ENCODE measurements at regions not wholly inside any gene's neighbourhood (a gene's known extent, or its start where the extent isn't known, plus 50 kb on each side); places are given as distances from the start of the nearest gene placed in this dataset.
"Not testable (repeated sequence)": the region's sequence is repeated elsewhere in the genome, so short reads cannot be mapped to it uniquely, and the experiment has no call there.

- in situ Hi-C loops (cut with MboI; ENCODE audit: low sequenced_read_pairs) = no loop called here
Measured at GRCh38 chr3:105103139-105103538, 263.6 kb upstream of the ALCAM start.

DNA sequence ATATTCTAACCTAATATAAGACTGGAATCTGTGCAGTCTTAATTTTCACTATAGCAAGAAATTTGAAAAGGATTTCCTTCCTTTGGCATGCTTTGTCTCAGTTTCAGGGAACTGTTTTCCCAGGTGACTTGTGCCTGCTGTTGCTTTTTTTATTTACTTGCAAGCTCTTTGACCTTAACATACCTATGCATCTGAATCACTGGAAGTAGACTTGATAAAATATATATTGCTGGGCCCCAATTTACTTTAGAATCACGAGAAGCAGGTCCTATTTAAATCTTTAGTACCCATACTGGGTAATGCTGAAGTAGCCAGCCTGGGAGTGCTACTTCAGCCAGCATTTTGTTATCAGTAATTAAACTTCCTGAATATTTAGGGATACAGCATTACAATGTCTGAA, 257.9 kb upstream of the ALCAM start:
- in situ Hi-C loops (cut with MboI; ENCODE audit: low sequenced_read_pairs) = no loop called here

GRCh38 chr3:105118905-105119304, 247.8 kb upstream of the ALCAM start:
- in situ Hi-C loops (cut with MboI; ENCODE audit: low sequenced_read_pairs) = no loop called here

DNA sequence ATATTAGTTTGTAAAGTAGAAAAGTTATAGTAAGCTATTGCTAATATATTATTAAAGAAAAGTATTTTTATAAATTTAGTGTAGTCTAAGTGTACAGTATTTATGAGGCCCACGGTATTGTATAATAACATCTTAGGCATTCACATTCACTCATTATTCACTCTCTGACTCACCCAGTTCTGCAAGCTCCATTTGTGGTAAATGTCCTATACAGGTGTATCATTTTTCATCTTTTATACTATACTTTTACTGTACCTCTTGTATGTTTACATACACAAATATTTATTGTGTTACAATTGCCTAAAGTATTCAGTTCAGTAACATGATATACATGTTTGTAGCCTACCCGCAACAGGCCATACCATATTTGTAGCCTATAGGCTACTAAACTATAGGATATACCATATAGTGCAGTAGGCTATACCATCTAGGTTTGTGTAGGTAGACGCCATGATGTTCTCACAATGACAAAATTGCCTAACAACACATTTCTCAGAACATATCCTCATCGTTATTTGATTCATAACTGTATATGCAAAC, 246.8 kb upstream of the ALCAM start:
- in situ Hi-C loops (cut with MboI; ENCODE audit: low sequenced_read_pairs) = no loop called here

DNA sequence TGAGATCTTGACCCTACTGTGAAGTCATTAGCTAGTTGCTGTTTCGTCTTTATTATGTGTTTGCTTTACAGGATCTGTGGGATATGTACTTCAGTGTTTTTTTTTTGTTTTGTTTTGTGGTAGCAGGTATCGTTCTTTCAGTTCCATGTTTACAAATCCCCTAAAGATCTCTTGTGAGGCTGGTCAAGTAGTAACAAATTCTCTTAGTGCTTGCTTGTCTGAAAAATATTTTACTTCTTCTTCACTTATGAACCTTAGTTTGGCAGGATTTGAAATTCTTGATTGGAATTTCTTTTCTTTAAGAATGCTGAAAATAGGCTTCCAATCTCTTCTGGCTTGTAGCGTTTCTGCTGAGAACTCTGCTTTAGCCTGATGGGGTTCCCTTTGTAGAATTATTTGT, 235.8 kb upstream of the ALCAM start:
- in situ Hi-C loops (cut with MboI; ENCODE audit: low sequenced_read_pairs) = no loop called here

DNA sequence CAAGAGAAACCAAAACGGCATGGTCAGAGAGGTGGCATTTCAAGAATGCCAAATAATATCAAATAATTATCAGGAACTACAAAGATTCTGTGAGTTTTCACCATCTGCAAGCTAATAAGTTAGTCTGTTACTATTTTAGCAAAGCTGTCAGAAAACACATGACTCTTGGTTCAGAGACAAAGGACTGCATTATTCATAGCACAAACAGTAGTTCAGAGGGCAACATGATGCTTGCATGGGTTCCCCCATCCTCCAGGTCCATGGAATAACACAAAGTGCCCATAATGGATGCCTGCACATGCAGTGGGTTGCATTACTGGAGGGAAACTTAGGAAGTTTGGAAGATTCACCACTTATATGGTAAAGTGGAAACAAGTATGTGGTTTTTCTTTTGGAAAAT, 228.8 kb upstream of the ALCAM start:
- in situ Hi-C loops (cut with MboI; ENCODE audit: low sequenced_read_pairs) = no loop called here

DNA sequence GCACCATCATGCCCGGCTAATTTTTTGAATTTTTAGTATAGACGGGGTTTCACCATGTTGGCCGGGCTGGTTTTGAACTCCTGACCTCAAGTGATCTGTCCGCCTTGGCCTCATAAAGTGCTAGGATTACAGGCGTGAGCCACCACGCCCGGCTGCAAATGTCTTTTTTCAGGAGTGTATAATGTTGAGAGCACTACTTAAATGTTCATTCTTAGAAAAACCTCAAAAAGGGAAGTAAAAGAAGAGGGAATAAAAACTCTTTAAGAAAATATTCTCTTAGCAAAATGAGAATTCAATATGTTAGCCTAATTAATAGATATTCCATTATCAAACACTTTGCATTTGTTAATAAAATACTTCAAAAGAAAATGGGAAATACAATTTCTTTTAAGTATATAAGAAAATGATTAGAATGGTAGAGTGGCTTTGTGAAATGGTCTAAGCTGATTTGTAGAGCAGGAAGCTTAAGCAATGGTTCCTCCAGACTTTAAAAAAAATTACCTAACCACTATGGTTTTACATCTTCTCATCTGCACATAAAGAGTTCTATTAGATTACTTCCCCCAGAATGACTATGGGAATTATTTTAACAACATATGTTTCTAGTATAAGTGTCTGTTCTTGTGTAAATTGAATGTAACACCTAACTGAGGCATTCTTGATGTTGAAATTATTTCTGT, 226.7 kb upstream of the ALCAM start:
- in situ Hi-C loops (cut with MboI; ENCODE audit: low sequenced_read_pairs) = no loop called here

- in situ Hi-C loops (cut with MboI; ENCODE audit: low sequenced_read_pairs) = no loop called here
Measured at GRCh38 chr3:105140899-105141367, 225.8 kb upstream of the ALCAM start.

GRCh38 chr3:105144837-105145236, 221.9 kb upstream of the ALCAM start:
- in situ Hi-C loops (cut with MboI; ENCODE audit: low sequenced_read_pairs) = no loop called here

DNA sequence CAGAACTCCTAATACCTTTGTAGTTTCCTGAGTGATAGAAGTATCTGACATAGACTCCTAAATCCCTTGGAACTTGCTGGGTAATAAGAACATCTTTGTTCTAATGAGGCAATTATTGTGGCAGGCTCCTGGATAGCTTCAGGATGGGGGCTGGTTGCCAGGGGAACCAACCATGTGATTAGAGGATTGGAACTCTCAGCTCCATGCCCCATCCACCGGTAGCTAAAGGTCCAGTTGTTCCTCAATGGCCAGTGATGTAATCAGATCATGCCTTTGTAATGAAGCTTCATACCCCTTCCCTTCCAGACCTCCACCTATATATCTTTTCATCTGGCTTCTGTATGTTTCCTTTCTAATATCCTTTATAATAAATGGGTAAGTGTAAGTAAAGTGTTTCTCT, 221.2 kb upstream of the ALCAM start:
- in situ Hi-C loops (cut with MboI; ENCODE audit: low sequenced_read_pairs) = no loop called here

DNA sequence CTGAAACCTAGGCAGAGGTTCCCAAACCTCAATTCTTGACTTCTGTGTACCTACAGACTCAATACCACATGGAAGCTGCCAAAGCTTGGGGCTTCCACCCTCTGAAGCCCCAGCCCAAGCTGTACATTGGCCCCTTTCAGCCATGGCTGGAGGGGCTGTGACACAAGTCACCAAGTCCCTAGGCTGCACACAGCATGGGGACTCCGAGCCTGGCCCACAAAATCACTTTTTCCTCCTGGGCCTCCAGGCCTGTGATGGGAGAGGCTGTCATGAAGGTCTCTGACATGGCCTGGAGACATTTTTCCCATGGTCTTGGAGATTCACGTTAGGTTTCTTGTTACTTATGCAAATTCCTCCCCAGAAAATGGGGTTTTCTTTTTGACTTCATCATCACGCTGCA, 217.5 kb upstream of the ALCAM start:
- in situ Hi-C loops (cut with MboI; ENCODE audit: low sequenced_read_pairs) = not testable (repeated sequence)

DNA sequence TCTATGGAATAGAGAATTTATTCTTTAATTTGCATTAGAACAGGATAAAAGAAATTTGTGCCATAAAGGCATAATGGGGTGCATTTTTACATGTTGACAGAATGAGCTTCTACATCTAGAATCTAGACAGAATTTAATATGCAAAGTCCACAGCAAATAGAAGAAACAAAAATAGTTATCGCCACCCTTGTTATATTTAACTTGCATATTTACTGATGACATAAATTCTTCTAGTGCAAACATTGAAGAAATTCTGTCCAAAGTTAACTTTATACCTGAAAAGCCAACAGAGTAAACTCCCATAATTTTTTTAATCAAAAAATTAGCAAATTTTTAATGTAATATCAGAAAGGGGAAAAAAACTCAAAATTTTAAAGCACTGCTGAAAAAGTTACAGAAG, 213.7 kb upstream of the ALCAM start:
- in situ Hi-C loops (cut with MboI; ENCODE audit: low sequenced_read_pairs) = no loop called here

GRCh38 chr3:105154692-105155091, 212.0 kb upstream of the ALCAM start:
- in situ Hi-C loops (cut with MboI; ENCODE audit: low sequenced_read_pairs) = no loop called here

DNA sequence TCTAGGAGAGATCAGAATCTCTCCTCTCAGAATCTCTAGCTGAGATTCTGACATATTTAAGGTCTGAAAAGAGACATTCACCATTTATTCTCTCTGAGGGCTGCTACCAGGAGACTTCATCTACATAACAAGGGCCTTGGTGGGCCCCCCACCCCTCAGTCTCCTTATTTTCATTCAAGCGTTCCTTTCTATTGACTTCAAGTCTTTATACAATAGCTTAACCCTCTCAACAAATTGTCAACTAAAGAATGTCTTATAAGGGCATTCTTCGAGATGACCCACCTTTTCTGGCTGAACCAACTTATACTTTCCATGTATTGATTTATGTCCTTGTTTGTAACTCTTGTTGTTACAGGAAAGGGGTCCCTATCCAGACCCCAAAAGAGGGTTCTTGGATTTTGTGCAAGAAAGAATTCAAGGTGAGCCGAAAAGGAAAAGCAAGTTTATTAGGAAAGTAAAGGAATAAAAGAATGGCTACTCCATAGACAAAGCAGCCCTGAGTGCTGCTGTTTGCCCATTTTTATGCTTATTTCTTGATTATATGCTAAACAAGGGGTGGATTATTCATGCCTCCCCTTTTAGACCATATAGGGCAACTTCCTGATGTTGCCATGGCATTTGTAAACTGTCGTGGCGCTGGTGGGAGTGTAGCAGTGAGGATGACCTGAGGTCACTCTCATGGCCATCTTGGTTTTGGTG, 209.5 kb upstream of the ALCAM start:
- in situ Hi-C loops (cut with MboI; ENCODE audit: low sequenced_read_pairs) = no loop called here

DNA sequence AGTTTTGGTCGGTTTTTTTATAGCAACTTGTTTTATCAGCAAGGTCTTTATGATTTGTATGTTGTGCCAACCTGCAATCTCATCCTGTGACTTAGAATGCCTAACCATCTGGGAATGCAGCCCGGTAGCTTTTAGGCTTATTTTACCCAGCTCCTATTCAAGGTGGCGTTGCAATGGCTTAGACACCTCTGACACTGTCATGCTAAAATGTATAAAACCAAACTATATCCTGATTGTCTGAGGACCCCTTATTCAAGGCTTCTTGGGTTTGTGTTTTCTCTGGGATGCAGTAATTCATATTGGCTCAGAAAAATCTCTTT, 209.0 kb upstream of the ALCAM start:
- in situ Hi-C loops (cut with MboI; ENCODE audit: low sequenced_read_pairs) = no loop called here

DNA sequence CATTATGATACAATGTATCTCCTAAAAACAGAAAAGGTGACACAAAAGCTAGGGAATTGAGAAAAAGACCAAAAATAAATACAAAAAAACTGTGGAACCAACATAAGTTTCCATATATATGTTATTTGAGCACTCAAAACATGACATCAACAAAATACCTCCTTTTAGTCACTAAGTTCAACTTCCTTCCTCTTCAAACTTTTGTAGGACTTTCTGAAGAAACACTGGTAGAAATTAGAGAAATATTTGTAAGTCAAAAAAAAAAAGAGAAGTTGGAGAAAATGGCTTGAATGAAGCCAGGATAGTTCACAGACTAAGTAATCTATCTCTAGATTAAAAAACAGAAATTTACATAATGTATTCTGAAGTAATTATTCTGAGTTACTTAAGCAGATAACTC, 208.4 kb upstream of the ALCAM start:
- in situ Hi-C loops (cut with MboI; ENCODE audit: low sequenced_read_pairs) = no loop called here

DNA sequence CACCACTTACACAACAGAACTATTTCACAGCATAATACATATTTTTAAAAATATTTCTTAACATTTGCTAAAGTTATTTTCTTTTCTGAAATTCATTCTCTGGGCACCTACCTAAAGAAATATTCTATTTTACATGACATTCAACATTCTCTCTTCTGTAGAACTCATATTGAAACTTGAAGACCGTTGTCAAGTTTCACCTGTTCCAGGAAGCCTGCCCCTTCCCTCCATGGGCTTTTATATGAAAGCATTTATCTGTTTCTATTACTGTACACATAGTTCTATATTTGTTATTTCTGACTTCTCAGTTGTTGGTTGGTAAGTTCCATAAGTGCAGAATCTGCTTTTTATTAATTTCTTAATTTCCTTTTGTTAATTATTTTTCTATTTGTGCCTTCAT, 204.3 kb upstream of the ALCAM start:
- in situ Hi-C loops (cut with MboI; ENCODE audit: low sequenced_read_pairs) = no loop called here

- in situ Hi-C loops (cut with MboI; ENCODE audit: low sequenced_read_pairs) = no loop called here
Measured at GRCh38 chr3:105166893-105167292, 199.8 kb upstream of the ALCAM start.

DNA sequence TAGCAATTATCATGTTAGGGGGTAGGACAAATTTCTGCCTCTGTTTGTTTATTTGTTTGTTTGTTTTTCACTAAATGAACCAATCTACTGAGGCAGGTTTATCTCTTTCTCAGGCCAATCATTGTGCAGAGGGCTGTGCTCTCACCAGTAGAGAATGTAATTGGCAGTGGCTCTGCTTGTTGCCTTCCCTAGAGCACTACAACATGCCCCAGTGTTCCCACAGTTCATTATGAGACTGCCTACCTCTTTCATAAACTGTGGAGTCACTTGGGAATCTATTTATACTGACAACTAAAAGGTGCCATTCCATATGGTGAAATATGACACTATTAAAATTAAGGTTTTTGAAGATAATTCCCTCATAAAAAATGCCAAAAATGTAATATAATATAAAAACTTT, 196.3 kb upstream of the ALCAM start:
- in situ Hi-C loops (cut with MboI; ENCODE audit: low sequenced_read_pairs) = no loop called here

GRCh38 chr3:105174017-105174615, 192.6 kb upstream of the ALCAM start:
- in situ Hi-C loops (cut with MboI; ENCODE audit: low sequenced_read_pairs) = no loop called here

DNA sequence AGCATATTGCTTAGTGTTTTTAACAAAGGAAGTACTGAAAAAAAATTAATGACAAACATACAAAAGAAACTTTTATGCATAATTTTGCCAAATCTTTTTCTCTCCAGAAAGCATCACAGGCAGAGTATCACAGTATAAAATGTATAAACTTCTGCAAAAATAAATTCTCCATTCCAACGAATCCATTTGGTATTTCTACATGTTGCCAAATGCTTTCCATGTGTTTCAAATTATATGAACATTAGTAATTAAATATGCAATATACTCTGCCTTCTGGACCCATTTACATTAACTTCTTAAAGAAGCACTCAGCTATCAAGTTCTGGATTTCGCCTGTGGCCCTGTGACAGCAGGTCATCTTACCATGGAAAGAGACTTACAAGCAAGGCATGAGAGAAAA, 189.1 kb upstream of the ALCAM start:
- in situ Hi-C loops (cut with MboI; ENCODE audit: low sequenced_read_pairs) = no loop called here

DNA sequence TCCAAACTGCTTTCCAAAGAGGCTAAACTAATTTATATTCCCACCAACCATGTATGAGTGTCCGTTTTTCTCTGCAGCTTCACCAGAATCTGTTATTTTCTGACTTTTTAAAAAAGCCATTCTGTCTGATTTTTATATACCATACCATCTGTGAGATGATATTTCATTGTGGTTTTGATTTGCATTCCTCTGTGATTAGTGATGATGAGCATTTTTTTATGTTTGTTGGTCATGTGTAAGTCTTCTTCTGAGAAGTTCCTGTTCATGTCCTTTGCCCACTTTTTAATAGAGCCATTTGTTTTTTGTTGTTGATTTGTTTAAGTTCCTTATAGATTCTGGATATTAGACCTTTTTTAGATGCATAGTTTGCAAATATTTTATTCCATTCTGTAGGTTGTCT, 179.4 kb upstream of the ALCAM start:
- in situ Hi-C loops (cut with MboI; ENCODE audit: low sequenced_read_pairs) = no loop called here

All from HL-60/S4 (cell line).